NOMO-1 treated with dmso at 0.1 percent for 144 hours (cell line): ENCODE measurements at regions not wholly inside any gene's neighbourhood (a gene's known extent, or its start where the extent isn't known, plus 50 kb on each side); places are given as distances from the start of the nearest gene placed in this dataset.
A peak's percentile ranks its signal among the peaks of the same experiment; 100 is the strongest.
"Not testable (repeated sequence)": the region's sequence is repeated elsewhere in the genome, so short reads cannot be mapped to it uniquely, and the experiment has no call there.

ENCODE experiments used
- DNase-seq: peaks from one replicate; lab custom pipeline; 2025; ENCODE audit not compliant: unreplicated experiment; lab: John Stamatoyannopoulos, UW

DNA sequence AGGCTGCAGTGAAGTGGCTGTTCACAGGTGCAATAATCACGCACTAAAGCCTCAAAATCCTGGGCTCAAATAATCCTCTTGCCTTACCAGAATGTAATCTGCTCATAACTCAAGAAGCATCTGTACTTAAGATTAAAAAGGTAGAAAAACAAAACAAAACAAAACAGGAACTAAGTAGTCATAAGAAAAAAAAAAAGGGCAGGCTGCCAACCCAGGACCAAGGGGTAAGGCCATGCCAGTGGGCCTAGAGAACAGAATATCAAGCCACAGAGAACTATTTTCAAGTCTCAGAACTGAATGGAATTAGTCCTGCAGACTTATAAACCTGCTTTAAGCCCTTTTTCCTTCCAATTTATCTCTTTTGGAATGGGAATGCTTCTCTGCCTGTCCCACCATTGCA lies 64.8 kb upstream of the TBC1D3K start:
- DNase-seq: no peak

DNA sequence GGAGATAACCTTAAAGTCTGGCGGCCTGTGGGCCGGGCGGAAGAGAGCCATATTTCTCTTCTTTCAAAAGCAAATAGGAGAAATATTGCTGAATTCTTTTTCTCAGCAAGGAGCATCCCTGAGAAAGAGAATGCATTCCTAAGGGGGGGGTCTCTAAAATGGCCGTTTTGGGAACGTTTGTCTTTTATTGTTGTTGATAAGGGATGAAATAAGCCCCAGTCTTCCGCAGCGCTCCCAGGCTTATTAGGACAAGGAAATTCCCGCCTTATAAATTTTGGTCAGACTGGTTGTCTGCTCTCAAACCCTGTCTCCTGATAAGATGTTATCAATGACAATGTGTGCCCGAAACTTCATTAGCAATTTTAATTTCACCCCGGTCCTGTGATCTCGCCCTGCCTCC lies 65.8 kb upstream of the TBC1D3K start:
- DNase-seq: not testable (repeated sequence)

DNA sequence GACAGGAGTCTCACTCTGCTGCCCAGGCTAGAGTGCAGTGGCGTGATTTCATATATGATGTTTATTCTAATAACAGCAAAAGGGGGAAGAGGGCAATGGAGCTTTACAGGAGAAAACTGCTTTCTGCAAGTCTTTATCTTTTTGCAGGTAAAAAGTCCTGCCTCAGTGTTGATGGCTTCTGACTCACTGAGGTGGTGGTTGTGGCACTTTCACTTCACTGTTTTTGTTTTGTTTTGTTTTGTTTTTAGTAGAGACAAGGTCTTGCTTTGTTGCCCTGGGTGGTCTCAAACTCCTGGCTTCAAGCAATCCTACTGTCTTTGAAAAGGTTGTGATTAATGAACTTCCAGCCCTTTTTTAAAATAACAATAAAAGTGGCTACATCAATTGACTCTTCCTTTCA lies 68.0 kb upstream of the TBC1D3K start:
- DNase-seq: no peak

DNA sequence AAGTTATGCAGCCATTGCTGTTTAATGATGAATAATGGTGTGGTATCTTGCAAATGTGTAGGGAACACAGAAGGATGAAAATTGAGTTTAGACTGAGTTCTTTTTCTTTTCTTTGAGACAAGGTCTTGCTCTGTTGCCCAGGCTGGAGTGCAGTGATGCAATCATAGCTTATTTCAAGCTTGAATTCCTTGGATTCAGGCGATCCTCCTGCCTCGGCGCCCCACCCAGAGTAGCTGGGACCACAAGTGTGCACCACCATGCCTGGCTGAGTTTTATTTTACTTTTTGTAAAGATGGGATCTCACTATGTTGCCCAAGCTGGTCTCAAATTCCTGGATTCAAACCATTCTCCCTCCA lies 74.6 kb upstream of the TBC1D3K start:
- DNase-seq: no peak

DNA sequence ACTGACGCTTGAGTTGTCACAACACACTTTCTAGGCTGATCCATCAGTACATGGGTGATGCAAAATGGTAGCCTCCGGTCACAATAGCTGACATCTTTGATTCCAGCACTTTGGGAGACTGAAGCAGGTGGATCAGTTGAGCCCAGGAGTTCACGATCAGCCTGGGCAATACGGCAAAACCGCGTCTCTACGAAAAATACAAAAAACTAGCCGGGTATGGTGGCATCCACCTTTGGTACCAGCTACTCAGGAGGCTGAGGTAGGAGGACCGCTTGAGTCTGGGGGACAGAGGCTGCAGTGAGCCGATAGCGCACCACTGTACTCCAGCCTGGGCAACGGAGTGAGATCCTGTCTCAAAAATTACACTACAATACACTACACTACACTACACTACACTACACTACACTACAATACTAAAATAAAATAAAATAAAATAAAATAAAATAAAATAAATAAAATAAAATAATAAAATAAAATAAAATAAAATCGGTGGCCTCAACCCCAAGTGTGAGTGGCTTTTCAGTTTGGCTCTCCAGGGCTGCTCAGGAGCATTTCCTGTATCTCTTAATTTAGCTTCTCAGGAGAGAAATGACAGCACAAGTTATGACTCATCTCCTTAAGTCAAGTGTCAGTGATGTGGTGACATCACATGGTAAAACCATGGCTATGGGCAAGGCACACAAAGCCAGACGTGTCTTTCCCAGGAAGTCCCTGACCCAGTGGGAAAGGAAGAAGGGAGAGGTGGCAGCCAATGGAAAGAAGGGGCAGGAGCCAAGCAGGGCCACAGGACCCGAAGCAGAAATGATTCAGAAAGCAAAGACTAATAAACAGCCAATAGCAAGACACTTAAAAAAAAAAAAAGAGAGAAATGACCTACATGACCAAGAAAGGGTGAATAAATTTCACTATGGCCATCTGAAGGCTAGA lies 75.3 kb upstream of the TBC1D3K start:
- no peak for DNase-seq

DNA sequence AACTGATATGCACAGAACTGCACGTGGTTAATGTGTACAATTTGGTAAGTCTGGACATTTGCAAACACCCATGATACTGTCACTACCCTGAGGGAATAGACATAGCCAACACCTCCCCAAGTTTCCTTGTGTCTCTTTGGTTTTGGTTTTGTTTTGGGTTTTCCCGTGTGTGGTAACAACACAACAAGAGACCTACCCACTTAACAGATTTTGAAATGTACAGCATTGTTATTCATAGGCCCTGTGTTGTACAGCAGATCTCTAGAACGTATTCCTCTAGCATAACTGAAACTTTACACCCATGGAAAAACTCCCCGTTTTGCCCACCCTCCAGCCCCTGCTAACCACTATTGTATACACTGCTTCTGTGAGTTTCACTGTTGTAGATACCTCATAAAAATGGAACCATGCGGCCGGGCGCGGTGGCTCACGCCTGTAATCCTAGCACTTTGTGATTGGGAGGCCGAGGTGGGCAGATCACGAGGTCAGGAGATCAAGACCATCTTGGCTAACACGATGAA lies 76.3 kb upstream of the TBC1D3K start:
- DNase-seq: no peak

DNA sequence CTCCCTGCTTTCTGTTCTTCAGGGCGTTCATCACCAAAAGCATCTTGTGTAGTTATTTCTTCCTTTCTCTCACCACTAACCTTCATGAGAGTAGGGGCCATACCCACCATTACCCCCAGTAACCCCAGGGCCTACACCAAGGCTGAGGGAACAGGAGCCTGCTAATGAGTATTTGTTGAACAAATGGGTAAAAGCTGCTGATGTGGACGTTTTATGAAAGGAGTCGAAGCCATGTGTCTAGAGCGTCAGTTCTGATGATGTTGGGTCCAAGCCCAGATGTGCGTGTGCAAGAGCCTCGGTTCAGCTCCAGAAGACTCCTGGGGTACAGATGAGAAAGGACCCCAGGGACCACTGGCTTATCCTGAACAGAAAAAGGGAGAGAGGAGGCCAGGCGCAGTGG lies 77.1 kb upstream of the TBC1D3K start:
- DNase-seq: no peak

DNA sequence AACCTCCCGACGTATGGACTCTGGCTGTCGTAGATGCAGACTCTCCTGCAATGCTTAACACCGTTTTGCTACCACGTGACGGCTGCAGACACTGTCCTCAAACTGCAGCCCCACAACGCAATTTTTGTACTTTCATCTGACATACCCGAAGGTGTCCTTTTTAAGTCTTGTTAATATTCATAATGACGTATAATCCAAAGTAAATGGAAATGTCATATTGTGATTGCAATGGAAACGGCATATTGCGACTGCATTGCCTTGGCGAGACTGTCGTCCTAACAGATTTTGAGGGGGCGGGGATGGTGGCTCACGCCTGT lies 79.3 kb upstream of the TBC1D3K start:
- no peak for DNase-seq

DNA sequence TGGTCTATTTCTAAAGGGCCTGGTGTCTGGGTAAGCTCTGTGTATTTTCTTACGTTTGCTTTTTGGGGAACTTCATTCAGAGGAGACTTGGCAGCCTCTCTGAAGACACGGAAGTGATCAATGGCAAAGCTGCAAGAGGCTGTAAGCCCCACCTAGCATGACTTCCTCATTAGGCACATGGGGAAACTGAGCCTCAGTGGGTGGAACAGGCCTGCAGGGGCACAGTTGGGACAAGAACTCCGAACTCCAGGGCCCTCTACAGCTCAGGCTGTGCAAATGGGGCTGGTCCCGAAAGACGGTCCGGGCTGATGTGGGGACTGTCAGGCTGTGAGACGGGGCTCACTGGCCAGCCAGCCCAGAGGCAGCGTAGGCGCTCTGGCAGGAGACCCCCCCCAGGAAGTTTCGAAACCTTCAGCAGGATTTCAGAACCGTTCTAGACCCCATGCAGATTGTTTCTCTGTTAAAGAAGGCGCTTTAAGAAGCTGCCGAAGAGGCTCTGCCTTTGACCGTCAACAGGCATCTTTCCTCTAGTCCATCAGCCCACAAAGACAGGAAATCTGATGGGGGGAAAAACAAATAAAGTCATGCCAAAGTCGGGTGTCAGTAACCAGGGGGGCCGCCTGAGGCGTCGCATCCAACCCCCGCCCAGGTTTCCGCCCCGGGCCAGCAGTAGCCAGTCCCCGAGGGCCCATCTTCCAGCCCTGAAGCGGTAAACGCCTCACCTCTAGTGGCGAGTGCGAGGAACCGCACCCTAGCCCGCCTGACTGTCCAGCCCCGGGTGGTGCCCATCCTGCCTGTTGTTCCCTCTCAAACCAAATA lies 79.8 kb upstream of the TBC1D3K start:
- DNase-seq: peak; percentile 51

DNA sequence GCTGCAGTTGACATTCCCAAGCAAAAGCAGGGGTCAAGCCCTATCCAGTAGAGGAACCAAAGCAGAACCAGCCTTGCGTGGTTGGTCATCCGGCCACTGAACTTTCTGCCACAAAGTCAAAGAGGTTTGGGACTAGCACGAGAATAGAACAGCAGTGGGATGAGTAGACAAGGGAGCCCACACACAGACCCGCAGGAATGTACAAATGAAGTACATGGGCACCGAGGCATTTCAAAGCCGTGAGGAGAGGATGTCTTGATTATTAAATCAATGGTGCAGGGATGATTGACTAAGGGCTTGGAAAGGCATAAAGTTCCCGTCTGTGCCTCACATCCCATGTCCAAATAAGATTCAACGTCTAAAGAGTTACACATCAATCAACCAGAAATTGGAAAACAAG lies 81.8 kb upstream of the TBC1D3K start:
- no peak for DNase-seq

DNA sequence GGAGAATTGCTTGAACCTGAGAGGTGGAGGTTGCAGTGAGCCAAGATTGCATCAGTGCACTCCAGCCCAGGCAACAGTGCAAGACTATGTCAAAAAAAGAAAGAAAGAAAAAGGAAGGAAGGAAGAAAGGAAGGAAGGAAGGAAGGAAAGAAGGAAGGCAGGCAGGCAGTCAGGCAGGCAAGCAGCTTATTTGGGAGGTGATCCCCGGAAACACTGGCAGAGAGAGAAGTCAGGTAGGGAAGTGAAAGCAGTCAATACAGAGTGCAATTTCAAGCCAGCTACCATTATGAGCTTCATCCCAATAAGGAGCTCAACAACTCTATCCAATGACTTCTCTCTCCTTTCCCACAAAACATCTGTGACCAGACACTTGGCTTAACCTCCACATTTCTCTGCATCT lies 83.0 kb upstream of the TBC1D3K start:
- no peak for DNase-seq

DNA sequence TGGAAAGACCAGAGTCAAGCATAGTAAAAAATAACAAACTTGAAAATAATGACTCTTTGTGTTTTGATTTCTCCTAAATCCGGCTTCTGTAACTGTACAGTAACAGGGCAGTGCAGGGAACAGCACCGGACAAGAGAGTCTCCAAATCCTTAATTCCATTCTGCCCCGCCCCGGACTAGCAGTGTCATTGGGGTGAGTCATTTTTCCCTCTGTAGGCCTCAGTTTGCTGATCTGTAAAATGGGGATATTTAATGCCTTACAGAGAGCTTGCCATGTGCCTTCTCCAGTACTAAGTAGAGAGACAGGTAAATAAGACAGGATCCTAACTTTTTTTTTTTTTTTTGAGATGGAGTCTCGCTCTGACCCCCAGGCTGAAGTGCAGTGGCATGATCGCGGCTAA lies 83.6 kb upstream of the TBC1D3K start:
- no peak for DNase-seq

DNA sequence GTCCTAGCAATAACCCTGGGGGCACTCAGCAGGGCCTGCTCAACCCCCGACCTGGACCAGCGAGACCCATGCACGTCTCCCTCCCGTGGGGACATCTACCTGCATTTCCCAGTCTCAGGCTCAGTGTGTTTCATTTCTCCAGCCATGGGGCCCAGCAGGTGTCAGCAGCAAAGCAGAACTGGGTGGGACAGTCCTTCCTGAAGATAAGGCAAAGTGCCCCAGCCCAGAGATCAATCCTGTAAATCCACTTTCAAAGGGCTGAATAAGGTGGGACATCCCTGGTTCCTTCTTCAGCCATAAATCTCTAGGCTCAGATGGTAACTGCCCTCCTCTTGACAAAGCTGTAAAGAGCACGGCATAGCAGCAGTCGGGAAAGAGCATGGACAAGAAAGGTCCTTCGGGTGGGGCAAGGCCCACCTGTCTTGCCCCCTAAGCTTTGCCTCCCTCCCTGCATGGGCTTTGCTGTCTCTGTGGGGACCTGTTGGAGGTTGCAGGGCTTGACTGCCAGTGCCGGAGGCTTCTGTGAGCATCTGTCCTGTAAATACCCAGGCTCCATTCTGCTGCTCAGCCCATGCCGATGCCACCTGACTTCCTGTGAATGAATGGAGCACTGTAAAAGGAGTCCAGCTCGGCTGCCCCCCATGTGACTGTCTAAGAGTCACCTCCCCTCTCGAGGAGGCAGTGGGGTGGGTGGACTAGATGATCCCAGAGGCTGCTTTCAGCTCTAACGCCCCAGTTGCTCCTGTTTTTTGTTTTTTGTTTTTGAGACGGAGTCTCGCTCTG lies 84.8 kb upstream of the TBC1D3K start:
- no peak for DNase-seq

DNA sequence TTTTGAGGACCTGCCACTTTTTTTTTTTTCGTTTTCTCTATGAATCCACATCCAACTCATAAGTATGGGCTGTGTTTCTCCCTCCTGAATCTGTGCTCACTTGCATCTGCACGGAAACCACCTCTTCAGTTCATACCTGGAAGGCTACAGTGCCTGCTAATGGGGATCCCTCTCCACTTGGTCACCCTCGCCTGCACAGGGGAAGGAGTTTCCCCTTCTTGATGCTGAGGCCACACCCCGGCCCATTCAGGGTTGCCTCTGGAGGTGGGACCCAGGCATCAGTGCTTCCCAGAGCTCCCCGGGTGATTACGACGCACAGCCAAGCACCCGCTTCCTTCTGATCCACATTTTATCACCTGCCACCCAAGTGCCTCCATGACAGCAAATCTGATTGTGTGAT lies 85.9 kb upstream of the TBC1D3K start:
- no peak for DNase-seq

DNA sequence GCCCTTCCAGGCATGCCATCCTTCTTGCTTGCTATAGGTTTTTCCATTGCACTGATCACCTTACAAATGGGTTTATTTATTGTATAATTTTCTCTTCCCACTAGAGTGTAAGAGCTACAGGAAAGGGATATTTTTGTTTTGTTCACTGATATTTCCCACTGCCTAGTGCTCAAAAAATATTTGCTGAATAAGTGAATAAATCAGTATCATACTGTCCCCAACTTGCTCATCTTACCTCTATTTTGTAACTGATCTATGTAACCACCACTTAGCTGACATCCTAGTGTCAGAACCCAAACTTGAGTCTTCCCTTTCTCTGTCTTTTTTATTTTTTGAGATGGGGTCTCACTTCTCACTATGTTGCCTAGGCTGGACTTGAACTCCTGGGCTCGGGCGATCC lies 87.6 kb upstream of the TBC1D3K start:
- DNase-seq: no peak

DNA sequence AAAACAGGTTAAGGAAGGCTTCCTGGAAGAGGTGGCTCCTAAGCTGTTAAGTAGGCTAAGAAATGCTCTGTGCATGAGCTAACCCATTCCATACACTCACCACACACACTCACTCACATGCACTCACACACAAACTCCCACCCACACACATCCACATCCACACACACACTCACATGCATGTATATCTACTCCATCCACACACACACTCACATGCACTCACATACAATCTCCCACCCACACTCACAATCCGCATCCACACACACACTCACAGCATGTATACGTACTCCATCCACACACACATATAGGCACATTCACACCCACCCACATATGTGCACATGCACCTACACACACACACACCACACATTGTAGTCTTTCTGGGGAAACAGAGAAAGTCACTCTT lies 89.3 kb upstream of the HNF1B start:
- DNase-seq: no peak

DNA sequence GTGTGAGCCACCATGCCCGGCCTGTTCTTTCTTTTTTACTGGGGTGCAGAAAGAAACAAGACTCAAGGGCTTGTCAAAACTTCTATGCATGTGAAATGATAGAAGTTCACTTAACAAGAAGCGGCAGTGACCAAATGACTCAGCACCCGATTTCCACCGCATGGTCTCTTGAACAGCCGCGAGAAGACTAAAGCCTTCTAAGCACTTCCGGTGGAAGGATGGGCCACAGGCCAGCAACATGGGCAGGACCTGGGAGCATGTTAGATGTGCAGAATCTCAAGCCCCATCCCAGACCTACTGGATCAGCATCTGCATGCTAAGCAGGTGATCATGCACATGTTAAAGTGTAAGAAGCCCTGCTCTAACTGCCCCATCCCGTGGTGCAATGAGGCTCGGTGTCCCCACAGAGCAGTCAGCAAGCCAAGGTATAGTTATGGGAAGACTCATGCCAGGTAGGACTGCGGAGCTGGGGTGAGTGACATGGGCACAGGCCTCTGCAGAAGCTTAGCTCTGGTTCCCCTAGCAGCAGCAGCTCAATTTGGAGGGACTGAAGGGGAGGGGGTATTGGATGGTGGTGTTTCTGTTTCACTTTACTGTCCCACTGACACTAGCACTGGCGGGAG lies 88.5 kb upstream of the HNF1B start:
- DNase-seq: peak; percentile 28

DNA sequence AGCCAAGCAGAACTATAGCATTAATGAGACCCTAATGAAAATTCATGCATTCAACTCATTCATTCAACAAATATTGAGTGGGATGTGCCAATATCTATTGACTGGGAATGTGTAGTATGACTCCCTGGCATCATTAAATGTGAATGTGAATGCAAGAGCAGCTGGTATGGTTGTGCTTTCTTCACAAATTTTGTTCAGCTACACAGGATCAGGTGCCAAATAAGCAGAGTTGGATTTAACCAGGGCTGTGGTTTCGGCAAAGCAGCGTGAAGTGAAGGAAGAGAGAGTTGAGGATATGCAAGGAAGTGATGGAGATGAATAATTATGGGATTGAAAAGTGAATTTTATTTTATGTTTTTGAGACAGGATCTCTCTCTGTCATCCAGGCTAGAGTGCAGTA lies 87.1 kb upstream of the HNF1B start:
- no peak for DNase-seq

DNA sequence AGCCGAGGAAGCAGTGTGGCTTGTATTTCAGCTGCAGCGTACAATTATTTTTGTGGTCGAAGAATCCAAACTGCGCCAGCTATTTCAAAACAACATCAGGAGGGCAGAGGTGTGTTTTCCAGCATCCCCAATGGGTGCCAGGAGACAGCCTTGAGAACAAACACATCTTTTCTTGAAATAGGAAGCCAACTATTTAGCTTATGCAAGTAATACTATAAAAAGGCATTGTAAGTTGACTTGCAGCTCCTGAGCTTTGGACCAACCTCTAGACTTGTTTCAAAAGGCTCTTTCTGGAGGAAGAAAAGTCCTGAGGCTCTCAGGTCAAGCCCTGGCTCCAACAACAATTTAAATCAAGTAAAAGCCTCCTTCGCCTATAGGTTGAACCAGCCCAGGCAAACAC lies 86.6 kb upstream of the HNF1B start:
- DNase-seq: no peak

DNA sequence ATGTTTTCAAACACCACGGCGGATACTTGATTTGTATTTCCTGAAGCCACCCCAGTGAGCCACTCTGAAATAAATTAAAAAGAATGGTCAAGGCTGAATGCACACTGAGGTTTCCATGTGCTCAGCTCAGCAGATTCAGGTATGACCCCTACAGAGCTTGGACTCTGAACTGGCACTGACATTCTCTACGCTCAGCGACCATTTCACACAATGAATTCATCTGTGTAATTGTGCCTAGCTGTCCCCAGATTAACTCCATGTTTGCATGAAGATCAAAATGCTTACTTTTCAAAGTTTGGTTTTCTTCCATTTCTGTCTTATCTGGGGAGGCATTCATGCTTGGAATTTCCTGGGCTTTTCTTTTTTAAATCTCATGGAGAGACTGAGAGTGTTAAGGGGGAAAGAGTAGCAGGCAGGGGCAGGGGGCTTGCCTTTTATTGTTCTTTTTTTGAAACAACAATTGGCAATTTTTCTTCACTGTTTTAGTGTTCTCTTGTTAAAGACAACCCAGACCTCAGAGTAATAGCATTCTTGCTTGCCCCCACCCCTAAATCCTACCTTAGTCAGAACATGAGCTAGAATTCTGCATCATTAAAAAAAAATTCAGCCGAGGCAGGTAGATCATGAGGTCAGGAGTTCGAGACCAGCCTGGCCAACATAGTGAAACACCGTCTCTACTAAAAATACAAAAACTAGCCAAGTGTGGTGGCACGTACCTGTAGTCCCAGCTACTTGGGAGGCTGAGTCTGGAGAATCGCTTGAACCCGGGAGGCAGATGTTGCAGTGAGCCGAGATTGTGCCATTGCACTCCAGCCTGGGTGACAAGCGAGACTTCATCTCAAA lies 85.5 kb upstream of the HNF1B start:
- no peak for DNase-seq
